ENCODE measurements at regions not wholly inside any gene's neighbourhood (a gene's known extent, or its start where the extent isn't known, plus 50 kb on each side); places are given as distances from the start of the nearest gene placed in this dataset.
"Not testable (repeated sequence)": the region's sequence is repeated elsewhere in the genome, so short reads cannot be mapped to it uniquely, and the experiment has no call there.

GRCh38 chr2:236632295-236633218 lies 62.9 kb downstream of the ACKR3 start:
- DNase-seq (ENCODE audit: low spot score) = no peak

GRCh38 chr2:236633219-236633570 lies 63.6 kb downstream of the ACKR3 start:
- DNase-seq (ENCODE audit: low spot score) = no peak

GRCh38 chr2:236633775-236634560 lies 64.3 kb downstream of the ACKR3 start:
- DNase-seq (ENCODE audit: low spot score) = no peak

DNA sequence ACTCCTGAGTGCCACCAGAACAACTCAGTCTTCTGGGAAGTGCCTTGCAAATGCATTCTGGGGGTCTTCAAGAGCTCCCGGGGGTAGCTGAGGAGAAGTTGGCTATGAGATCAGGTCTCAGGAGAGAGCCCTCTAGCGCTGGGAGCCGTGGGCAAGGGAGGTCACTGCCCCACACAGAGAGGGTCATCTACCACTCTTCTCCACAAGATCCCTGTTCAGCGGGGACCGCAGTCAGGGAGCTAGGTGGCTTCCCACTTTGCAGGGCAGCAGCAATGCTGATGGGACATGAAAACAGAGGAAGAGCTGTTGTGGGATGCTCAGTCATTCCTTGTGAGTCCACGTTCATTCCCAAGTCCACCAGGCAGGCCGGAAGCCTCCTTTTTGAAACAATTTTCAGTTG lies 66.6 kb downstream of the ACKR3 start:
- no peak for DNase-seq (ENCODE audit: low spot score)

GRCh38 chr2:236636714-236637470 lies 67.3 kb downstream of the ACKR3 start:
- DNase-seq (ENCODE audit: low spot score) = no peak

- no peak for DNase-seq (ENCODE audit: low spot score)
Observed at GRCh38 chr2:236637686-236638569, 68.3 kb downstream of the ACKR3 start.

DNA sequence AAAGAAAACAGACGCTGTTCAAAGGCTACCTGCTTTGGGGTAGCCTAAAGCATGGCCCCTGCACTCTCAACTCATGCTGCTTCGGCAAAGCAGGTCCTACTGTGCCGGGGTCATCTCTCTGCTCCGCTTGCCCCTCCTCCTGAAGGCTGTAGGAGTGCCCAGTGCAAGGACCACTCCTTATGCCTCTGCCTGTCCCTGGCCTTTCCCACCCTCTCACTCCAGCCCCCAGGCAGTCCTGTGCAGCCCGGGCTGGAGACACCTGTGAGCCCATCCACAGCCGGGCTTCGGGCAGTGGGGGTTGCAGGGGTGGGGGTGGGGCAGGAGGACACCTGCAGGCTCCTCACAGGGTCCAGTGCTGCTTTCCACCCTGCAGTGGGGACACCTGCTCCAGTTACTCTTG lies 69.1 kb downstream of the ACKR3 start:
- no peak for DNase-seq (ENCODE audit: low spot score)

GRCh38 chr2:236639461-236640235 lies 70.0 kb downstream of the ACKR3 start:
- no peak for DNase-seq (ENCODE audit: low spot score)

- DNase-seq (ENCODE audit: low spot score) = no peak
Observed at GRCh38 chr2:236641051-236641726, 71.6 kb downstream of the ACKR3 start.

- DNase-seq (ENCODE audit: low spot score) = no peak
Observed at GRCh38 chr2:236642125-236642524, 72.5 kb downstream of the ACKR3 start.

DNA sequence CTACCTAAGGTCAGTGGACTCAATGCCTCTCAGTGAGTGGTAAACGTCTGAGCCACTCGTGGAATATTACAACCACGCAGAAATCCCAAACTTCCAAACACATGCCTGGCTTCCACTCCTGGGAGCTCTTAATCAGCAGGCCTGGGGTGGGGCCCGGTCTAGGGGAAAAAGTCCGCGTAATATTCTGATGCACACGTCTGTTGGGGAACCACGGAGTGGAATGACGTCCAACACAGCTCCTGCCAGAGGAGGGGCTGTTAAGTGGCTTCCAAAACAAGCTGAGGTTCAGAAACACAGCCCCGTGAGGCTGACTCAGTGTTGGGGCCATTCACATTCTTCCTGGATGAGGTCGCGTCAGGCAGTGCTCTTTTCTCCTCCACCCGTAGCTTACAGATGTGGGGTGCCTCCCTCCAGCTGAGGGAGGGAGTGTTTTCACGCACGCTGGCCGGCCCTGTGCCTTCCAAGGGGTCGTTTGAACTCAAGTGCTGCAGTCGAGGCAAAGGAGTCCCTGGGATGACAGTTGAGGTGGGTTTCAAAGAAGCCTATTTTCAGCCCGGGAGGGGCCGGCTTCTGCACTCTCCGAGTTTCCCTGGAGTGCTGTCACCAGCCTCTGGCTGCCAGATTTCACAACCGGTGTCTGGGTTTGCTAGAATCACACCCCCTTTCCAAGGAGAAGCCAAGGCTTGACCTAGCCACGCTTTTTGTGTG lies 73.1 kb downstream of the ACKR3 start:
- peak; percentile 66 for DNase-seq (ENCODE audit: low spot score)

- no peak for DNase-seq (ENCODE audit: low spot score)
Observed at GRCh38 chr2:236643480-236643879, 73.9 kb downstream of the ACKR3 start.

- no peak for DNase-seq (ENCODE audit: low spot score)
Observed at GRCh38 chr2:236644067-236644466, 74.4 kb downstream of the ACKR3 start.

DNA sequence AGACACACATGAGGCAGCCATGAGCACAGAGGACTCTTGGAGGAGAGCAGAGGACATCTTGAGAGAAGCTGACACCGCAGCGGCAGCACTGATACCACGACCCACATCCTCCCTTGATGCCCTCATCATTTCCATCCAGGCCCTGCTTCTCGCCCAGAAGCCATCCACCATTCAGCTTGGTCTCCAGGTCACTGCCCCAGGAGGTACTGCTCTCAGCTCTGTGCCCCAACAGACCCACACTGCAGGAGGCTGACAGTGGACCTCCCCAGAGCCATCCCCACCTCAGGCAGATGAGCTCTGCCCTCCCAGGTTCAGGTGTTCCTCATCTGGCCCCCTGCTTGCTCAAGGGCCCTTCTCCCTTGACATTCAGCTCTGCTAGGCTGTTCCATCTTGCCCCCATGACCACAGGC lies 74.9 kb downstream of the ACKR3 start:
- no peak for DNase-seq (ENCODE audit: low spot score)

DNA sequence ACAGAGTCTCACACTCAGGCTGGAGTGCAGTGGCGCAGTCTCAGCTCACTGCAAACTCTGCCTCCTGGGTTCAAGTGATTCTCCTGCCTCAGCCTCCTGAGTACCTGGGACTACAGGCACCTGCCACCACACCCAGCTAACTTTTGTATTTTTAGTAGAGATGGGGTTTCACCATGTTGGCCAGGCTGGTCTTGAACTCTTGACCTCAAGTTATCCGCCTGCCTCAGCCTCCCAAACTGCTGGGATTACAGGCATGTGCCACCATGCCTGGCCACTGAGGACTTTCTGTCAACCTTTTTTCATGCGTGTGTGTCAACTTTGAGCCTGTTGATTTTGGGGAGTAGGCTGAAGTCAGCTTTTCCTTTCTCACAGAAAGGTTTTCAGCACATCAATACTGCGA lies 75.5 kb downstream of the ACKR3 start:
- not testable (repeated sequence) for DNase-seq (ENCODE audit: low spot score)

- no peak for DNase-seq (ENCODE audit: low spot score)
Observed at GRCh38 chr2:236646441-236646840, 76.8 kb downstream of the ACKR3 start.

- no peak for DNase-seq (ENCODE audit: low spot score)
Observed at GRCh38 chr2:236646871-236647270, 77.2 kb downstream of the ACKR3 start.

- DNase-seq (ENCODE audit: low spot score) = no peak
Observed at GRCh38 chr2:236647621-236648020, 78.0 kb downstream of the ACKR3 start.

- DNase-seq (ENCODE audit: low spot score) = no peak
Observed at GRCh38 chr2:236653863-236654262, 84.2 kb downstream of the ACKR3 start.
